ENCODE measurements at regions not wholly inside any gene's neighbourhood (a gene's known extent, or its start where the extent isn't known, plus 50 kb on each side); places are given as distances from the start of the nearest gene placed in this dataset.

DNA sequence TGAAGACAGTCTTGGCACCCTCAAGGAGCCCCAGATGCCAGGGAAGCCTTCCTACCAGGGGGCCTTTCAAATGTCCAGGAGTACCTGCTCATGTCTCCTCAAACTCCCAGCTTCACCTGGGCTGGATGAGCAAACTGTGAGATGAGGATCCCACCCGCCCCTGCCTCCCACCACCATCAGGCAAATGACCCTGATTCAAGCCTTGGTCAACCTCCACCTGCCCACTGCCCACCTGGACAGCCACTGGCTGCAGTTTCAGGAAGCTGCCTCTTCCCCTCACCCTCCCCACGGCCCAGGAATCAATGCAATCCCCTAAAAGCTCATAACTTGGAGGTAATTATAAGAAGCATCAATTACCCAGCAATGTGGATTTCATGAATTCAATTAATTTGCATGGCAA lies 122.7 kb downstream of the BUD13 start:
- Histone ChIP-seq H3K4me1 (ENCODE audit: control insufficient read depth, insufficient read depth, low read length) (no peaks in the 10 kb centered on the region), H3K4me3 (ENCODE audit: low read length) (no peak overlapping the region), H3K27me3 (ENCODE audit: control insufficient read depth, insufficient read depth, low read length, poor library complexity, severe bottlenecking) (no peaks in the 10 kb centered on the region), H3K36me3 (ENCODE audit: control insufficient read depth, insufficient read depth, low read length) (no peaks in the 10 kb centered on the region), H3K9me3 (ENCODE audit: control insufficient read depth, low read length) (peaks cover 13% of the 10 kb centered on the region), H3K27ac (ENCODE audit: low read depth, low read length) (no peak overlapping the region), H3K9ac (ENCODE audit: extremely low read depth, low read length, poor library complexity, severe bottlenecking) (no peak overlapping the region)
- Mint-ChIP-seq H3K9me3 (peaks cover 16% of the 10 kb centered on the region), H3K4me1 (no peaks in the 10 kb centered on the region), H3K27me3 (ENCODE audit: insufficient read depth) (peaks cover 4% of the 10 kb centered on the region), H3K4me3 (no peak overlapping the region), H3K27ac (no peak overlapping the region), H3K36me3 (ENCODE audit: low read depth) (peaks cover 2% of the 10 kb centered on the region)
- 81% methylated on average over 2 of the region's 2 CpGs; no CpG with 5 or more reads in 1 of the 2 experiments for WGBS, 2 experiments (ENCODE audit: insufficient coverage in 1 of 2, insufficient read length in 1 of 2)
- DNase-seq: no peak
- TF ChIP-seq CTCF (conservative IDR thresholded peaks at IDR 0.05): no peak

- H3K4me1 Mint-ChIP-seq: no peaks in the 10 kb centered on the region
- H3K9me3 ChIP-seq (ENCODE audit: control insufficient read depth, low read length): peaks cover 7% of the 10 kb centered on the region
- no peak overlapping the region for H3K27ac Mint-ChIP-seq
- no peaks in the 10 kb centered on the region for H3K36me3 Mint-ChIP-seq (ENCODE audit: low read depth)
- H3K27ac ChIP-seq (ENCODE audit: low read depth, low read length): no peak overlapping the region
- H3K4me3 ChIP-seq (ENCODE audit: low read length): no peak overlapping the region
- DNase-seq: no peak
- H3K9ac ChIP-seq (ENCODE audit: extremely low read depth, low read length, poor library complexity, severe bottlenecking): no peak overlapping the region
- no peak for TF ChIP-seq CTCF (conservative IDR thresholded peaks at IDR 0.05)
- peaks cover 9% of the 10 kb centered on the region for H3K9me3 Mint-ChIP-seq
- H3K36me3 ChIP-seq (ENCODE audit: control insufficient read depth, insufficient read depth, low read length): no peaks in the 10 kb centered on the region
- H3K27me3 ChIP-seq (ENCODE audit: control insufficient read depth, insufficient read depth, low read length, poor library complexity, severe bottlenecking): no peaks in the 10 kb centered on the region
- H3K4me3 Mint-ChIP-seq: no peak overlapping the region
- WGBS, 2 experiments (ENCODE audit: insufficient coverage in 1 of 2, insufficient read length in 1 of 2): 93 to 94% methylated on average over 2 to 4 of the region's 4 CpGs
- H3K4me1 ChIP-seq (ENCODE audit: control insufficient read depth, insufficient read depth, low read length): no peaks in the 10 kb centered on the region
- H3K27me3 Mint-ChIP-seq (ENCODE audit: insufficient read depth): peaks cover 4% of the 10 kb centered on the region
These were observed 123.5 kb downstream of the BUD13 start for GRCh38 chr11:116649268-116649667.

DNA sequence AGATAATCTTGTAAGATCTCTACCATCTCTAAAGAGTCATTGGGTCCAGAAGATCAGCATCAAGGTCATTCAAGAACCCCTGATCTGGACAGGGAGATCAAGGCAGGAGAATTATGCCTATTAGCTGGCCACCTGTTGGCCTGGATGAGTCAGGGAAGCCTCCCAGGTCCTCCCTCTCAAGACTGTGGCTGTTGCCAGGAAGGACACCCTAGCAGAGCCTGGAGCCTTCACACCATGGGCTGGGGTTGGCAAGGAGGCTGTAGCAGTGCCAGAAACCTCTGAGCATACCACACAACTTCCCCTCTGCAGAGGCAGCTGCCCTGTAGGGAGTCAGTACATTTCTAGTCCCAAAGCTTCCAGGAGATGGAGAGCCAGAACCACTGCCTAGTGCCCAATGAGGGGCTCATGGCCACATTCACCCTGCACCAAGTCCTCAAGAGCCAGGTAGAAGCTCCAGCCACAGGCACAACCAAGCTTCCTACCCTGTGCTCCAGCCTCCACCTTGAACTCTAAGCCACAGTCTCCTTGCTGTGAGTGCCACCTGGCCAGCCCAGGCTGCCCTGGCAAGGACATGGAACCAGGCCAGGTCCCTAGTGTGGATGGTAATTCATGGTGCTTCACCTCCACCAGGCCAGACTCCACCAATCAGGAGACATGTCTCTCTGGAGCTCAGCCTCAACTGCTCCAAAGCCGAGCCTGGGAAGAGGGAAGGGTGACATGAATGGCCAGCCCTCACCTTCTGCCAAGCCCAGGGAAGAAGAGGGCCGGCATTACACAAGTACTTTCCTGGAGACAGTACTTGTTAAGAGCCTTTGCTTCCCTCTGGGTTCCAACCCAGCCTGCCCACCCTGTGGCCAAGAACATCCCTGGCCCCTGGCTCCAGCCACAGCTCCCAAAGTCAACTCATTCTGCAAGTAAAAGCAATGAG lies 124.3 kb downstream of the BUD13 start:
- Histone ChIP-seq H3K4me1 (ENCODE audit: control insufficient read depth, insufficient read depth, low read length) (no peaks in the 10 kb centered on the region), H3K9me3 (ENCODE audit: control insufficient read depth, low read length) (peaks cover 7% of the 10 kb centered on the region), H3K9ac (ENCODE audit: extremely low read depth, low read length, poor library complexity, severe bottlenecking) (no peak overlapping the region), H3K36me3 (ENCODE audit: control insufficient read depth, insufficient read depth, low read length) (no peaks in the 10 kb centered on the region), H3K4me3 (ENCODE audit: low read length) (no peak overlapping the region), H3K27ac (ENCODE audit: low read depth, low read length) (no peak overlapping the region), H3K27me3 (ENCODE audit: control insufficient read depth, insufficient read depth, low read length, poor library complexity, severe bottlenecking) (no peaks in the 10 kb centered on the region)
- Mint-ChIP-seq H3K9me3 (peaks cover 9% of the 10 kb centered on the region), H3K36me3 (ENCODE audit: low read depth) (no peaks in the 10 kb centered on the region), H3K27ac (no peak overlapping the region), H3K4me3 (no peak overlapping the region), H3K4me1 (no peaks in the 10 kb centered on the region), H3K27me3 (ENCODE audit: insufficient read depth) (peaks cover 4% of the 10 kb centered on the region)
- TF ChIP-seq CTCF (conservative IDR thresholded peaks at IDR 0.05): no peak
- WGBS, 2 experiments (ENCODE audit: insufficient coverage in 1 of 2, insufficient read length in 1 of 2): 87% methylated on average over 2 of the region's 2 CpGs; no CpG with 5 or more reads in 1 of the 2 experiments
- no peak for DNase-seq

All from endodermal cell (in vitro differentiated cells).